Psoas muscle (tissue), 7 donors: ENCODE measurements at regions not wholly inside any gene's neighbourhood (a gene's known extent, or its start where the extent isn't known, plus 50 kb on each side); places are given as distances from the start of the nearest gene placed in this dataset.
"Not testable (repeated sequence)": the region's sequence is repeated elsewhere in the genome, so short reads cannot be mapped to it uniquely, and the experiment has no call there.

Experiments
- ATAC-seq, 4 donors: fragments of 200-7000 bp; cut with Tn5 transposase; one replicate each; pipeline ENCODE4 v1.9.1; 2020; ENCODE audit warnings: moderate library complexity in 3 of 4, mild to moderate bottlenecking in 2 of 4
- DNase-seq, 2 donors: peaks; one replicate each; pipeline ENCODE4 v3.0.0-alpha.2; 2020
- H3K27ac ChIP-seq: fragments of 200-600 bp; one replicate; pipeline ENCODE4 v1.8.0; 2022
- H3K27me3 ChIP-seq, 3 donors: fragments of 200-600 bp in 1 of 3; one replicate each; pipeline versions ENCODE4 v1.6.1 to v1.8.0; 2013 to 2022; ENCODE audit warnings: low read length in 2 of 3, mild to moderate bottlenecking in 2 of 3, moderate library complexity in 1 of 3; ENCODE audit not compliant: insufficient read depth in 3 of 3
- H3K36me3 ChIP-seq, 2 donors: fragments of 200-600 bp in 1 of 2; one replicate each; pipeline versions ENCODE4 v1.6.1 to v1.8.0; 2013 to 2022; ENCODE audit warnings: low read depth in 1 of 2, mild to moderate bottlenecking in 1 of 2, moderate library complexity in 1 of 2; ENCODE audit not compliant: insufficient read depth in 1 of 2
- H3K4me1 ChIP-seq: fragments of 200-600 bp; one replicate; pipeline ENCODE4 v1.8.0; 2022
- H3K4me3 ChIP-seq: fragments of 200-600 bp; one replicate; pipeline ENCODE4 v1.8.0; 2022; ENCODE audit warnings: mild to moderate bottlenecking
- H3K9me3 ChIP-seq: fragments of 200-600 bp; one replicate; pipeline ENCODE4 v1.8.0; 2022
- CTCF ChIP-seq: fragments of 200-600 bp; IDR thresholded peaks from one replicate; pipeline ENCODE4 v1.8.0; 2022; ENCODE audit warnings: antibody characterized with exemption
- WGBS, 3 donors: extraction: QIAGEN DNeasy Blood & Tissue Kit; methylation state at CpG; one replicate each; pipeline versions ENCODE4 v1.1.6 to v1.1.7; 2013; 5-methylcytosine and 5-hydroxymethylcytosine counted together
- intact Hi-C, 2 donors: fragments of 100-400 bp; cut with DNase I; formaldehyde crosslinking; loops; one replicate each; pipeline versions ENCODE4 v1.11.0 to v1.14.2; 2022
- donor health status: healthy with polysubstance abuse.
- donor health status: DM: no; HTN: no; CAD: no; lungs with moderate emphysema.
- donor health status: Bipolar disorder and iron deficiency.
- donor health status: healthy.
- donor health status: DM: yes; HTN: yes; CAD: no.
- donor health status: DM: no; HTN: no; CAD: no.
- donor health status: DM: yes; HTN: yes; CAD: no.

DNA sequence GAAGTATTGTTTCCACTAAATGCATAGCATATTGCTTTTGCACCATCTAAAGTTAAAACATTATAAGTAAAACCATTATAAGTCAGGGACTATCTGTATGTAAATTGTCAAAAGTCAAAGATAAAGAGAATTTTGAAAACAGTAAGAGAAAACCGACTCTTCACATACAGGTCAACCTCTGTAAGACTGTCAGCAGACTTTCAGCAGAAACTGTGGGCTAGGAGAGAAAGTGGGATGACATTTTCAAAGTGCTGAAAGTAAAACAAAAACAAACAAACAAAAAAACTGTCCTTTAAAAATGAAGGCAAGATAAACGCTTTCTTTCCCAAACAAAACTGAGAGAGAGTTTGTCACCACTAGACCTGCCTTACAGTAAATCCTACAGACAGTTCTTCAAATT lies 122.9 kb upstream of the ID2 start:
- no peak for ATAC-seq
- H3K36me3 ChIP-seq = no peaks in the 10 kb centered on the region
- no peaks in the 10 kb centered on the region for H3K27me3 ChIP-seq
- intact Hi-C loops = no loop called here
- no peaks in the 10 kb centered on the region for H3K9me3 ChIP-seq
- TF ChIP-seq CTCF = no peak
- H3K4me1 ChIP-seq = no peaks in the 10 kb centered on the region
- WGBS, 3 donors = 86 to 95% (median 92%) methylated on average over 2 of the region's 2 CpGs
- no peak overlapping the region for H3K4me3 ChIP-seq
- no peak overlapping the region for H3K27ac ChIP-seq
- no peak for DNase-seq

DNA sequence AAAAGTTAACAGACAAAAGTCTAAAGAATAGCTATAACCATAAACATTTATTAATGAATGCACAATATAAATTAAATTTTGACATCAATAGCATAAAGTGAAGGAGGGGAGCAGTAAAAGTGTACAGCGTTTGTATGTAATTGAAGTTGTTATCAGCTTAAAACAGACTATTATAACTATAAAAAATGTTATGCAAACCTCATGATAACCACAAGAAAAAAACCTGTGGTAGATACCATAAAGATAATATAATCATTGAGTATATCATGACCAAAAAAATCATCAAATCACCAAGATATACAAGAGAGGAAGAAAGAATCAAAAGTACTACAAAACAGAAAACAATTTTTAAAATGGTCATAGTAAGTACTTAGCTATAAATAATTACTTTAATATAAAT lies 122.1 kb upstream of the ID2 start:
- H3K4me3 ChIP-seq = no peak overlapping the region
- no peak for TF ChIP-seq CTCF
- no peaks in the 10 kb centered on the region for H3K4me1 ChIP-seq
- no peak overlapping the region for H3K27ac ChIP-seq
- ATAC-seq = no peak
- 90 to 94% (median 92%) methylated on average over 1 of the region's 1 CpG for WGBS, 3 donors
- intact Hi-C loops = no loop called here
- H3K9me3 ChIP-seq = no peaks in the 10 kb centered on the region
- H3K36me3 ChIP-seq = no peaks in the 10 kb centered on the region
- no peaks in the 10 kb centered on the region for H3K27me3 ChIP-seq
- no peak for DNase-seq

DNA sequence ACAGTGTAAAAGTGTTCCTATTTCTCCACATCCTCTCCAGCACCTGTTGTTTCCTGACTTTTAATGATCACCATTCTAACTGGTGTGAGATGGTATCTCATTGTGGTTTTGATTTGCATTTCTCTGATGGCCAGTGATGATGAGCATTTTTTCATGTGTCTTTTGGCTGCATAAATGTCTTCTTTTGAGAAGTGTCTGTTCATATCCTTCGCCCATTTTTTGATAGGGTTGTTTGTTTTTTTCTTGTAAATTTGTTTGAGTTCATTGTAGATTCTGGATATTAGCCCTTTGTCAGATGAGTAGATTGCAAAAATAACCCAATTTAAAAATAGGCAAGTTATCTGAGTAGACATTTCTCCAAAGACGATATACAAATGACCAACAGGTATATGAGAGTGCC lies 120.2 kb upstream of the ID2 start:
- H3K36me3 ChIP-seq, H3K27ac ChIP-seq, H3K27me3 ChIP-seq, DNase-seq, intact Hi-C loops, H3K4me1 ChIP-seq, H3K4me3 ChIP-seq, H3K9me3 ChIP-seq, ATAC-seq: not testable (repeated sequence)
- 94 to 98% (median 97%) methylated on average over 1 of the region's 2 CpGs for WGBS, 3 donors

DNA sequence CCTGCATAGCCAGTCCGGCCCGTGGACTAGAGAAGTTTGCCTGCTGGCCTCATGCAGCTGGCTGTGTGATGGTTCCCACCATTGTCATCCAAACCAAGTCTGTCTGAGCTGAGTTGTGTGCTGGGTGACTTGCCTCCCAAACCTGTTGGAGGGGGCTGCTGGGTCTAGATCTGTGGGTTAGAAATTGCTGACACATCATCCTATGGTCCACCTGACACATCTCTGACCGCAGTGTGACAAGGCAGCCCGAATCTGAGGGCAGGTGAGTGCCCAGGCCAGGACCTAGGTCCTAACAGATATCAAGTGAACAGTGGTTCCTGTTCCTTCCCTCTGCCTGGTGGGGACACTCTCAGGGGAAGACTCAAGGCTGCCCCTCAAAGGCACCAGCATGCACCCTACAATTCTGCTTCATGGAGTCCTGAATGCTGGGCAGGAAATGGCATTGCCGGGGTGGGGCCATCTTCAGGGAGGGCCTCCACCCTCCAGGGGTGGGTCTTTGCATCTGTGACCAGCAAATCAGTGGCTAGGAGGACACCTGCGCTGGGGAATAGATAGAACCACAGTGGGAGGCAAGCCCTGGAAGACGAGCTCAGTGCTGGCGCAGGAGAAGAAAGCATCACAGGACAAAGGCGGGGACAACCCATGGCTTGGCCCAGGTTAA lies 117.9 kb upstream of the ID2 start:
- 90 to 97% (median 94%) methylated on average over 9 of the region's 9 CpGs for WGBS, 3 donors
- peak in 1 of 2 donors; percentile 44 for DNase-seq
- Histone ChIP-seq H3K4me1 (no peaks in the 10 kb centered on the region), H3K36me3 (no peaks in the 10 kb centered on the region), H3K9me3 (no peaks in the 10 kb centered on the region), H3K4me3 (no peak overlapping the region), H3K27ac (no peak overlapping the region), H3K27me3 (no peaks in the 10 kb centered on the region)
- TF ChIP-seq CTCF = no peak
- ATAC-seq = no peak
- intact Hi-C loops = no loop called here

DNA sequence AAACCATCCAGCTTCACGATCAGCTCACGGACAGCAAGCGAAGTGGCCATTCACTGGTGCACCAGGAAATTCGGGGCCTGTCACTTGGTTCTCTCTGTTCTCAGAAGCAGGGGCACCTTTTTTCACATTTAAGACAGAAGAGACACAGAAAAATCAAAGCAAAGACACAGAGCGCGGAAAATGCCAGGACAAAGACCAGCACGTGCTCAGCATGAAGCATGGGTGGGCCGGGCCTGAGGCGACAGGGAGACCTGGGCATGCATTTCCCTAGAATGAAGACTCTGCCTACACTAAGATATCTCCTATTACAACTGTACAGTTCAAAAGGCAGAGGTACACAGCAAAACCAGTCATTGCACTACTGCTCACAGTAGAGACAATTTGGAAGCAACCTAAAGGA lies 117.4 kb upstream of the ID2 start:
- Histone ChIP-seq H3K27ac (no peak overlapping the region), H3K4me1 (no peaks in the 10 kb centered on the region), H3K4me3 (no peak overlapping the region), H3K9me3 (no peaks in the 10 kb centered on the region), H3K36me3 (no peaks in the 10 kb centered on the region), H3K27me3 (no peaks in the 10 kb centered on the region)
- 93 to 96% (median 96%) methylated on average over 9 of the region's 9 CpGs for WGBS, 3 donors
- no peak for DNase-seq
- intact Hi-C loops = no loop called here
- no peak for TF ChIP-seq CTCF
- ATAC-seq = no peak
